ENCODE measurements at regions not wholly inside any gene's neighbourhood (a gene's known extent, or its start where the extent isn't known, plus 50 kb on each side); places are given as distances from the start of the nearest gene placed in this dataset.

GRCh38 chr20:39155971-39156370 lies 193.8 kb downstream of the DHX35 start (continued):
- TF ChIP-seq STAT6 (CRISPR knock-in tag; conservative IDR thresholded peaks at IDR 0.05; ENCODE audit: low read depth) (no peak), PRRX2 (CRISPR knock-in tag; IDR thresholded peaks at IDR 0.05) (no peak), SP1 (CRISPR knock-in tag; conservative IDR thresholded peaks at IDR 0.05) (no peak), OVOL2 (CRISPR knock-in tag; IDR thresholded peaks at IDR 0.05; ENCODE audit: borderline replicate concordance) (no peak), IRF1 (CRISPR knock-in tag; IDR thresholded peaks at IDR 0.05) (no peak), ESRRA (CRISPR knock-in tag; IDR thresholded peaks at IDR 0.05; ENCODE audit: borderline replicate concordance) (no peak), ZNF425 (CRISPR knock-in tag; conservative IDR thresholded peaks at IDR 0.05) (no peak), HMGXB4 (CRISPR knock-in tag; IDR thresholded peaks at IDR 0.05) (no peak)

- POLR2A ChIA-PET = no interaction called here
- Mint-ChIP-seq H3K4me1 (no peaks in the 10 kb centered on the region), H3K36me3 (no peaks in the 10 kb centered on the region), H3K27ac (no peak overlapping the region), H3K4me3 (no peak overlapping the region), H3K9me3 (no peaks in the 10 kb centered on the region), H3K27me3 (ENCODE audit: low read depth) (no peaks in the 10 kb centered on the region)
- no peak for DNase-seq (ENCODE audit: low spot score)
- CTCF ChIA-PET = no interaction called here
- TF ChIP-seq, protein P1, sequence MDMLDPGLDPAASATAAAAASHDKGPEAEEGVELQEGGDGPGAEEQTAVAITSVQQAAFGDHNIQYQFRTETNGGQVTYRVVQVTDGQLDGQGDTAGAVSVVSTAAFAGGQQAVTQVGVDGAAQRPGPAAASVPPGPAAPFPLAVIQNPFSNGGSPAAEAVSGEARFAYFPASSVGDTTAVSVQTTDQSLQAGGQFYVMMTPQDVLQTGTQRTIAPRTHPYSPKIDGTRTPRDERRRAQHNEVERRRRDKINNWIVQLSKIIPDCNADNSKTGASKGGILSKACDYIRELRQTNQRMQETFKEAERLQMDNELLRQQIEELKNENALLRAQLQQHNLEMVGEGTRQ (CRISPR knock-in tag; IDR thresholded peaks at IDR 0.05) = no peak
- TF ChIP-seq ZNF416 (CRISPR knock-in tag; IDR thresholded peaks at IDR 0.05) (no peak), FOXJ3 (CRISPR knock-in tag; IDR thresholded peaks at IDR 0.05; ENCODE audit: borderline replicate concordance) (no peak), ZBTB21 (CRISPR knock-in tag; IDR thresholded peaks at IDR 0.05; ENCODE audit: borderline replicate concordance) (no peak), NFATC4 (CRISPR knock-in tag; IDR thresholded peaks at IDR 0.05) (no peak), STAT6 (CRISPR knock-in tag; conservative IDR thresholded peaks at IDR 0.05; ENCODE audit: low read depth) (no peak)
- TF ChIP-seq, protein P2, sequence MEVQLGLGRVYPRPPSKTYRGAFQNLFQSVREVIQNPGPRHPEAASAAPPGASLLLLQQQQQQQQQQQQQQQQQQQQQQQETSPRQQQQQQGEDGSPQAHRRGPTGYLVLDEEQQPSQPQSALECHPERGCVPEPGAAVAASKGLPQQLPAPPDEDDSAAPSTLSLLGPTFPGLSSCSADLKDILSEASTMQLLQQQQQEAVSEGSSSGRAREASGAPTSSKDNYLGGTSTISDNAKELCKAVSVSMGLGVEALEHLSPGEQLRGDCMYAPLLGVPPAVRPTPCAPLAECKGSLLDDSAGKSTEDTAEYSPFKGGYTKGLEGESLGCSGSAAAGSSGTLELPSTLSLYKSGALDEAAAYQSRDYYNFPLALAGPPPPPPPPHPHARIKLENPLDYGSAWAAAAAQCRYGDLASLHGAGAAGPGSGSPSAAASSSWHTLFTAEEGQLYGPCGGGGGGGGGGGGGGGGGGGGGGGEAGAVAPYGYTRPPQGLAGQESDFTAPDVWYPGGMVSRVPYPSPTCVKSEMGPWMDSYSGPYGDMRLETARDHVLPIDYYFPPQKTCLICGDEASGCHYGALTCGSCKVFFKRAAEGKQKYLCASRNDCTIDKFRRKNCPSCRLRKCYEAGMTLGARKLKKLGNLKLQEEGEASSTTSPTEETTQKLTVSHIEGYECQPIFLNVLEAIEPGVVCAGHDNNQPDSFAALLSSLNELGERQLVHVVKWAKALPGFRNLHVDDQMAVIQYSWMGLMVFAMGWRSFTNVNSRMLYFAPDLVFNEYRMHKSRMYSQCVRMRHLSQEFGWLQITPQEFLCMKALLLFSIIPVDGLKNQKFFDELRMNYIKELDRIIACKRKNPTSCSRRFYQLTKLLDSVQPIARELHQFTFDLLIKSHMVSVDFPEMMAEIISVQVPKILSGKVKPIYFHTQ (CRISPR knock-in tag; IDR thresholded peaks at IDR 0.05) = no peak
- ATAC-seq = no peak
Measured at GRCh38 chr20:39152742-39153141, 190.6 kb downstream of the DHX35 start.

Measured in WTC11 (cell line).